GM18508 (cell line): ENCODE measurements at regions not wholly inside any gene's neighbourhood (a gene's known extent, or its start where the extent isn't known, plus 50 kb on each side); places are given as distances from the start of the nearest gene placed in this dataset.
"Not testable (repeated sequence)": the region's sequence is repeated elsewhere in the genome, so short reads cannot be mapped to it uniquely, and the experiment has no call there.

Experiments used
- ATAC-seq: cut with Tn5 transposase; IDR thresholded peaks from one replicate; pipeline ENCODE4 v1.9.1; 2021; ENCODE audit warnings: moderate number of reproducible peaks; ENCODE audit not compliant: insufficient read depth, unreplicated experiment

- ATAC-seq: no peak
Measured at GRCh38 chrX:110509755-110510532, 151.3 kb downstream of the RTL9 start.

GRCh38 chrX:110511238-110511637, 152.6 kb downstream of the RTL9 start:
- ATAC-seq: no peak

- ATAC-seq: no peak
Measured at GRCh38 chrX:110512341-110512740, 153.7 kb downstream of the RTL9 start.

GRCh38 chrX:110514509-110514908, 155.9 kb downstream of the RTL9 start:
- no peak for ATAC-seq

- no peak for ATAC-seq
Measured at GRCh38 chrX:110519501-110519900, 160.9 kb downstream of the RTL9 start.

GRCh38 chrX:110519906-110520452, 161.3 kb downstream of the RTL9 start:
- ATAC-seq: no peak

GRCh38 chrX:110520652-110521051, 162.0 kb downstream of the RTL9 start:
- not testable (repeated sequence) for ATAC-seq

GRCh38 chrX:110531873-110532580, 173.4 kb downstream of the RTL9 start:
- no peak for ATAC-seq

- ATAC-seq: no peak
Measured at GRCh38 chrX:110532581-110532931, 173.9 kb downstream of the RTL9 start.

GRCh38 chrX:110536816-110537215, 178.2 kb downstream of the RTL9 start:
- ATAC-seq: no peak

GRCh38 chrX:110541266-110541665, 182.6 kb downstream of the RTL9 start:
- no peak for ATAC-seq

- not testable (repeated sequence) for ATAC-seq
Measured at GRCh38 chrX:110550854-110551253, 192.2 kb downstream of the RTL9 start.

GRCh38 chrX:110557864-110558263, 199.2 kb downstream of the RTL9 start:
- no peak for ATAC-seq

GRCh38 chrX:110558406-110558805, 199.8 kb downstream of the RTL9 start:
- ATAC-seq: no peak

- no peak for ATAC-seq
Measured at GRCh38 chrX:110561034-110561433, 202.4 kb downstream of the RTL9 start.

- no peak for ATAC-seq
Measured at GRCh38 chrX:110563282-110563681, 204.6 kb downstream of the RTL9 start.

GRCh38 chrX:110568441-110568840, 209.8 kb downstream of the RTL9 start:
- no peak for ATAC-seq

- no peak for ATAC-seq
Measured at GRCh38 chrX:110569506-110569905, 210.9 kb downstream of the RTL9 start.

GRCh38 chrX:110578270-110578669, 217.3 kb downstream of the CHRDL1 start:
- no peak for ATAC-seq

- ATAC-seq: no peak
Measured at GRCh38 chrX:110584083-110584482, 211.5 kb downstream of the CHRDL1 start.

- no peak for ATAC-seq
Measured at GRCh38 chrX:110588164-110588563, 207.5 kb downstream of the CHRDL1 start.

- no peak for ATAC-seq
Measured at GRCh38 chrX:110588853-110589252, 206.8 kb downstream of the CHRDL1 start.
